Activated CD4-positive, alpha-beta T cell treated with anti-CD3 and anti-CD28 coated beads, Interleukin-2, amount 50 U/mL, for 16 hours (primary cell): ENCODE measurements at regions not wholly inside any gene's neighbourhood (a gene's known extent, or its start where the extent isn't known, plus 50 kb on each side); places are given as distances from the start of the nearest gene placed in this dataset.

Experiments
- DNase-seq: peaks from one replicate; pipeline ENCODE4 v3.0.0-alpha.2; 2020

- no peak for DNase-seq
Measured at GRCh38 chr2:186187854-186188253, 298.2 kb upstream of the ZC3H15 start.

- no peak for DNase-seq
Measured at GRCh38 chr2:186189816-186190215, 296.2 kb upstream of the ZC3H15 start.

GRCh38 chr2:186195696-186196095, 290.4 kb upstream of the ZC3H15 start:
- DNase-seq: no peak

- no peak for DNase-seq
Measured at GRCh38 chr2:186197955-186198354, 288.1 kb upstream of the ZC3H15 start.

GRCh38 chr2:186199029-186199428, 287.0 kb upstream of the ZC3H15 start:
- DNase-seq: no peak

GRCh38 chr2:186201371-186201770, 284.7 kb upstream of the ZC3H15 start:
- DNase-seq: no peak

- no peak for DNase-seq
Measured at GRCh38 chr2:186205254-186205911, 280.7 kb upstream of the ZC3H15 start.

- no peak for DNase-seq
Measured at GRCh38 chr2:186209532-186209931, 276.5 kb upstream of the ZC3H15 start.

GRCh38 chr2:186220409-186220808, 265.7 kb upstream of the ZC3H15 start:
- no peak for DNase-seq

GRCh38 chr2:186229265-186229664, 256.8 kb upstream of the ZC3H15 start:
- DNase-seq: no peak

GRCh38 chr2:186241874-186242273, 244.2 kb upstream of the ZC3H15 start:
- DNase-seq: no peak

GRCh38 chr2:186254759-186255158, 231.3 kb upstream of the ZC3H15 start:
- DNase-seq: no peak

GRCh38 chr2:186255823-186256222, 230.2 kb upstream of the ZC3H15 start:
- DNase-seq: no peak

GRCh38 chr2:186256540-186256939, 229.5 kb upstream of the ZC3H15 start:
- peak; percentile 3 for DNase-seq

GRCh38 chr2:186263673-186264250, 222.3 kb upstream of the ZC3H15 start:
- DNase-seq: no peak

- no peak for DNase-seq
Measured at GRCh38 chr2:186269536-186269935, 216.5 kb upstream of the ZC3H15 start.

- no peak for DNase-seq
Measured at GRCh38 chr2:186273953-186274352, 212.1 kb upstream of the ZC3H15 start.

GRCh38 chr2:186274936-186275575, 211.0 kb upstream of the ZC3H15 start:
- no peak for DNase-seq

GRCh38 chr2:186276909-186277308, 209.2 kb upstream of the ZC3H15 start:
- DNase-seq: no peak

- DNase-seq: no peak
Measured at GRCh38 chr2:186281726-186282125, 204.3 kb upstream of the ZC3H15 start.

- DNase-seq: no peak
Measured at GRCh38 chr2:186294248-186294888, 191.7 kb upstream of the ZC3H15 start.

GRCh38 chr2:186299610-186300009, 186.4 kb upstream of the ZC3H15 start:
- no peak for DNase-seq

GRCh38 chr2:186302263-186302662, 183.8 kb upstream of the ZC3H15 start:
- no peak for DNase-seq

- DNase-seq: no peak
Measured at GRCh38 chr2:186303091-186303490, 183.0 kb upstream of the ZC3H15 start.
